ENCODE measurements at regions not wholly inside any gene's neighbourhood (a gene's known extent, or its start where the extent isn't known, plus 50 kb on each side); places are given as distances from the start of the nearest gene placed in this dataset.
A peak's percentile ranks its signal among the peaks of the same experiment; 100 is the strongest.

GRCh38 chr6:154886016-154886415 is 109.1 kb upstream of the TIAM2 start:
- no peak overlapping the region for H3K27ac ChIP-seq (ENCODE audit: low read depth, low read length)
- no peak overlapping the region for H3K4me2 ChIP-seq (ENCODE audit: insufficient read depth in 1 of 2, low read depth in 2 of 2, low read length in 2 of 2)
- H3K9ac ChIP-seq (replicated peaks in 1 of 4; ENCODE audit: extremely low read depth in 1 of 4, low read depth in 3 of 4, low read length in 3 of 4), result no peak overlapping the region
- no peaks in the 10 kb centered on the region for H3K36me3 ChIP-seq (ENCODE audit: control insufficient read depth in 2 of 4, insufficient read depth in 4 of 4, low read length in 3 of 4)
- H2AK5ac ChIP-seq (ENCODE audit: low read depth, low read length), result no peak overlapping the region
- H2BK120ac ChIP-seq (replicated peaks; ENCODE audit: low read depth, low read length), result no peak overlapping the region
- POLR2A ChIA-PET (ENCODE audit: partially characterized antibody), result no interaction called here
- H3K4ac ChIP-seq (replicated peaks; ENCODE audit: insufficient read length, low read depth, low read length), result no peak overlapping the region
- no peak overlapping the region for H4K8ac ChIP-seq (ENCODE audit: extremely low read depth, insufficient read depth, low read length)
- H2BK5ac ChIP-seq (ENCODE audit: low read depth, low read length), result no peak overlapping the region
- H3K18ac ChIP-seq (ENCODE audit: extremely low read depth, low read length), result no peak overlapping the region
- H2BK12ac ChIP-seq (ENCODE audit: low read depth, low read length), result no peak overlapping the region
- no peaks in the 10 kb centered on the region for H3K79me2 ChIP-seq (ENCODE audit: control insufficient read depth in 1 of 2, insufficient read depth in 2 of 2, low read length in 2 of 2)
- H3K4me1 ChIP-seq (replicated peaks in 1 of 4; ENCODE audit: control insufficient read depth in 3 of 4, insufficient read depth in 4 of 4, low read length in 3 of 4), result no peaks in the 10 kb centered on the region
- no peaks in the 10 kb centered on the region for H4K20me1 ChIP-seq (replicated peaks in 1 of 2; ENCODE audit: control insufficient read depth in 1 of 2, insufficient read depth in 2 of 2, low read length in 2 of 2)
- H3K14ac ChIP-seq (ENCODE audit: insufficient read length), result no peak overlapping the region
- H3K9me3 ChIP-seq (ENCODE audit: insufficient read depth in 2 of 2, low read depth in 1 of 2, low read length in 1 of 2), result no peaks in the 10 kb centered on the region
- no peak overlapping the region for H3K23ac ChIP-seq (ENCODE audit: insufficient read length)
- H2BK15ac ChIP-seq (ENCODE audit: low read length), result no peak overlapping the region
- no peak overlapping the region for H4K91ac ChIP-seq (replicated peaks; ENCODE audit: insufficient read length, low read length)
- H3K27me3 ChIP-seq (replicated peaks in 1 of 4; ENCODE audit: control insufficient read depth in 3 of 4, extremely low read depth in 1 of 4, insufficient read depth in 3 of 4, low read length in 3 of 4), result no peaks in the 10 kb centered on the region
- no peaks in the 10 kb centered on the region; the same call in 1 of the 2 replicates for H3K79me1 ChIP-seq (ENCODE audit: low read depth, low read length)
- no peak overlapping the region for H4K5ac ChIP-seq (ENCODE audit: insufficient read length, low read depth, low read length)
- H3K56ac ChIP-seq (replicated peaks; ENCODE audit: insufficient read length, low read depth, low read length), result no peak overlapping the region
- H2AFZ ChIP-seq (ENCODE audit: low read length), result no peak overlapping the region
- H3K23me2 ChIP-seq (ENCODE audit: low read depth, low read length), result no peaks in the 10 kb centered on the region
- H2BK20ac ChIP-seq (ENCODE audit: low read length), result no peak overlapping the region
- 94% methylated on average over 4 of the region's 4 CpGs; no CpG with 5 or more reads in 1 of the 2 experiments for WGBS, 2 experiments (ENCODE audit: extremely low coverage in 1 of 2, insufficient coverage in 1 of 2, insufficient read length in 1 of 2, insufficient replicate concordance in 2 of 2, low coverage in 1 of 2, low lambda C conversion rate in 2 of 2, missing lambda C conversion rate in 1 of 2)
- CTCF ChIA-PET (ENCODE audit: partially characterized antibody), result no interaction called here
- H3K4me3 ChIP-seq (ENCODE audit: extremely low read depth in 1 of 4, insufficient read depth in 2 of 4, low read depth in 3 of 4, low read length in 4 of 4), result no peak overlapping the region
- FAIRE-seq (no peak), DNase-seq (ENCODE audit: low read depth in 1 of 2, low spot score in 2 of 2) (peak in 1 of 2 experiments; percentile 23)
- TF ChIP-seq CTBP2 (IDR thresholded peaks at IDR 0.05; ENCODE audit: borderline replicate concordance, insufficient read depth, insufficient read length, low read length) (no peak), SP2 (IDR thresholded peaks at IDR 0.05; ENCODE audit: low read length) (no peak), PHF8 (conservative IDR thresholded peaks at IDR 0.05; ENCODE audit: low read depth, low read length) (no peak), SP1 (IDR thresholded peaks at IDR 0.05; ENCODE audit: low read depth, low read length) (no peak), RXRA (IDR thresholded peaks at IDR 0.05; ENCODE audit: insufficient read depth, low read depth, low read length) (no peak), USF2 (IDR thresholded peaks at IDR 0.05; ENCODE audit: low read length) (no peak), SIRT6 (IDR thresholded peaks at IDR 0.05; ENCODE audit: low read length) (no peak), SUZ12 (IDR thresholded peaks at IDR 0.05; ENCODE audit: low read length) (no peak), KDM1A (IDR thresholded peaks at IDR 0.05; ENCODE audit: borderline replicate concordance, low read length) (no peak), TEAD4 (IDR thresholded peaks at IDR 0.05; ENCODE audit: low read depth, low read length) (no peak), TCF12 (IDR thresholded peaks at IDR 0.05; ENCODE audit: low read depth, low read length) (no peak), CEBPB (IDR thresholded peaks at IDR 0.05; ENCODE audit: low read depth, low read length) (no peak), ATF2 (IDR thresholded peaks at IDR 0.05; ENCODE audit: low read length) (no peak)

All from H1 (cell line).